GM13976 (cell line): ENCODE measurements at regions not wholly inside any gene's neighbourhood (a gene's known extent, or its start where the extent isn't known, plus 50 kb on each side); places are given as distances from the start of the nearest gene placed in this dataset.

ENCODE experiments used
- DNase-seq: peaks from one replicate; pipeline ENCODE4 v3.0.0; 2012; ENCODE audit warnings: low spot score
- in situ Hi-C: fragments of 300-500 bp; cut with MboI; formaldehyde crosslinking; loops from one replicate; pipeline ENCODE4 v1.12.0; 2022; ENCODE audit warnings: low sequenced_read_pairs, mixed read lengths, inconsistent platforms; ENCODE audit not compliant: unreplicated experiment
- TF ChIP-seq, protein P1 (sequence below): IDR thresholded peaks from 2 replicates; pipeline ENCODE4 v1.5.1; 2012; ENCODE audit warnings: borderline replicate concordance, mild to moderate bottlenecking; ENCODE audit not compliant: insufficient read depth; ENCODE audit errors: extremely low read depth, missing control alignments, control extremely low read depth

DNA sequence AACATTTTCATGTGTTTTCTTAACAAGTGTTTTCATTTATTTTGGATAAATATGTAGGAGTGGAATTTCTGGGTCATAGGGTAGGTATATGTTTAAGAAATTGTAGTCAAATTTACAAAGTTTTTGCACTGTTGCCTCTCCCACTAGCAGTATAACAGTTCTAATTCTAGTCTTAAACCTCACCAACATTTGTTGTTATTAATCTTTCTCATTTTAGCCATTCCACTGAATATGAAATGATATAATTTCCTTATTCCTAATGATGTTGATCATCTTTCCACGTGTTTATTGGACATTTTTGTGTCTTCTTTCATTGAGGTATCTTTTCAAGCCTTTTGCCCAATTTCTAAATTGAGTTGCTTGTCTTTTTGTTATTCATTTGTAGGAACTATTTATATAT lies 62.0 kb downstream of the C11orf91 start:
- no peak for DNase-seq
- in situ Hi-C loops: no loop called here
- TF ChIP-seq, protein P1, sequence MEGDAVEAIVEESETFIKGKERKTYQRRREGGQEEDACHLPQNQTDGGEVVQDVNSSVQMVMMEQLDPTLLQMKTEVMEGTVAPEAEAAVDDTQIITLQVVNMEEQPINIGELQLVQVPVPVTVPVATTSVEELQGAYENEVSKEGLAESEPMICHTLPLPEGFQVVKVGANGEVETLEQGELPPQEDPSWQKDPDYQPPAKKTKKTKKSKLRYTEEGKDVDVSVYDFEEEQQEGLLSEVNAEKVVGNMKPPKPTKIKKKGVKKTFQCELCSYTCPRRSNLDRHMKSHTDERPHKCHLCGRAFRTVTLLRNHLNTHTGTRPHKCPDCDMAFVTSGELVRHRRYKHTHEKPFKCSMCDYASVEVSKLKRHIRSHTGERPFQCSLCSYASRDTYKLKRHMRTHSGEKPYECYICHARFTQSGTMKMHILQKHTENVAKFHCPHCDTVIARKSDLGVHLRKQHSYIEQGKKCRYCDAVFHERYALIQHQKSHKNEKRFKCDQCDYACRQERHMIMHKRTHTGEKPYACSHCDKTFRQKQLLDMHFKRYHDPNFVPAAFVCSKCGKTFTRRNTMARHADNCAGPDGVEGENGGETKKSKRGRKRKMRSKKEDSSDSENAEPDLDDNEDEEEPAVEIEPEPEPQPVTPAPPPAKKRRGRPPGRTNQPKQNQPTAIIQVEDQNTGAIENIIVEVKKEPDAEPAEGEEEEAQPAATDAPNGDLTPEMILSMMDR: no peak

DNA sequence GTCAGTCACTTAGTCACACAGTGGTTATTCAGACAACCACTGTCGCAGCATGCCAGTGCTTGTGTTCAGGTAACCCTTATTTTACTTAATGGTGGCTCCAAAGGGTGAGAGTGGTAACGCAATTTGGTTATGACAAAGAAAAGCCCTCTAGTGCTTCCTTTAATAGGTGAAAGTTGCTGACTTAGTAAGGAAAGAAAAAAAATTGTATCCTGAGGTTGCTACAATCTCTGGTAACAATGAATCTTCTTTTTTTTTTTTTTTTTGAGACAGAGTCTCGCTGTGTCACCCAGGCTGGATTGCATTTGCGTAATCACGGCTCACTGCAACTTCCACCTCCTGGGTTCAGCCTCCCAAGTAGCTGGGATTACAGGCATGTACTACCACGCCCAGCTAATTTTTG lies 64.5 kb downstream of the C11orf91 start:
- in situ Hi-C loops: no loop called here
- TF ChIP-seq, protein P1: no peak
- DNase-seq: no peak

DNA sequence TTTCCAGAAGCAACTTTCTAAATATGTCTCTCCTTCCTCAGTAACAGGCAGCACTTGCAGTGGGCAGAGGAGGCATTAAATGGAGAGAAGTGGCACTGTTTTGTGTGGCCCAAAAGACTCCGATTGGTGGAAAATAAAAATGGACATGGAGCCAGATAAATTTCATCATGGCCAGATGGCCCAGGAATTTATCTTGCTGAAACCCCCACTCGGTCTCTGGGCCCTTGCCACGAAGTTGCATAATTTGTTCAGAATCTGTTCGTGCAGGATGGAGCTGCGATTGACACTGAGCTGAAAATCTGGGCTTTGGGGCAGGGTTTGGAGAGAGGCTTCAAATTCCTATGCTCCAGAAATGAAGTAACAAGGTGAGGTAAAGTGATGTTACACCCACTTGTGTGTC lies 65.5 kb downstream of the C11orf91 start:
- TF ChIP-seq, protein P1: no peak

DNA sequence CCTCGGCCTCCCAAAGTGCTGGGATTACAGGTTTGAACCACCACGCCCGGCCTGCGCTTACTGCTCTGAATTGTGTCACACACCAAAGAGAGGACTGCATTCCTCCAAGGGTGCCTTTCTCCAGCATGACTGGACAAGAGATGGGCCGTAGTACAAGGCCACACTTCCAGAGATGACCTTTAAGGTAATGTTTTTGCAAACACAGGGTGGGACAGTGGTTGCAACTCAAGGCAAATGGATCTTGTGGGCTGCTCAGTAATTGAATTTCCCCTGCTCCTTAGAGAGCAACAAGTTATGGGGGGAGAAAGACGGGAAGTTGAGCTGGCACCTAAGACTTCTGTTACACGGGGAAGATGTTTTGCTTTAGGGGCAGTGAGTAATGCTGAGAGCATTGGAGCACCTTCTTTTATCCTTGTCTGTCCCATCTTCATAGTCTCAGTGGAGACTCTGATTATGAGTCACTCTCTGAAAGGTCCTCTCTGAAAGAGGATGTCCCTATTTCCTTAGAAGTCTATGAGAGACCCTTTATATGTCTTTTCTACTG lies 66.3 kb downstream of the C11orf91 start:
- no peak for DNase-seq
- in situ Hi-C loops: no loop called here
- TF ChIP-seq, protein P1: no peak

More for the DNA sequence above, 65.5 kb downstream of the C11orf91 start:
- in situ Hi-C loops: no loop called here
- no peak for DNase-seq

DNA sequence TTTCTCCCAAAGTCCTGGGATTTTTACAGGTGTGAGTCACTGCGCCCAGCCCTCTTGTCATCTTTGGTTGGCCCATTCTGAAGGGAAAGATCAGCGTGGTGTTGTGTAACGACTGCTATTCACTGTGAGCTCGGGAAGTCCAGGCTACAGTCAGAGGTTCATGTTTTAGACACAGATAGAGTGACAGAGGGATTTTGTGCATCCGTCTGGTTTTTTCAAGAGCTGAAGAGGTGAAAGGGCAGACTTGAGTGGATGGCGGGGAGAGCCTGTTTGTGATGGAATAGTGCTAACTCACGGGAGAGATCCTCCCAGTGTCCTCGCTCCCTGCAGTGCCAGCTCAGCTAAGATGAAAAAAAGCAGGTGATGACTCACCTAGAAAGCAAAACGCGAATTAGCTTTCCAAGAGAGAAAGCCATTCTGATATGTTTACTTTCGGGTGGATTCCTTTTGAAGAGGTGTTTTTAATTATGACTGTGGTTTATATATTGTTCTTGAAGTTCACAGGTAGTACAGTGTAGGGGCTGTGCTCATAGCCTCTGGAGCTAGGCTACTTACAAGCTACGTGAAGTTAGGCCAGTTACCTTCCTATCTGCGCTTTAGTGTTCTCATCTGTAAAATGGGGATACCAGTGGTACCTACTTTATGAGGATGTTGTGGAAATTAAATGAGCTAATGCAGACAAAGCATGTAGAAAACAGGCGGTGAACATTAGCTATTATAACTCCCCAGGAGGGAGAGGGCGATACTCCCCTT lies 67.2 kb downstream of the C11orf91 start:
- TF ChIP-seq, protein P1: no peak
- in situ Hi-C loops: no loop called here
- DNase-seq: no peak

DNA sequence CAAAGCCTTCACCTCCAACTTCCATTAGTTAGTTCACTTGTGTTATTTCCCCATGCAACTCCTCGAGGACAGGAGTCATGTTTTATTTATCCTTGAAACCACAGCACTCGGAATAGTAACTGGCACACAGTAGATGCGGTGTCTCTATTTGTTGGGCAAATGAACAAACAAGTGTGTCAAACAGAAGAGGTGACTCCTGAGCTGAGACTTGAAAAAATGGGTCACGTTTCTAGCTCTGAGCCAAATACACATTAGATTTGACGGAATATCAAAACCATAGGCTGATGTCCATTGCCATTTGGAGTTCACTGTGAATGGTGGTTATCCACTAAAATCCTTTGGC lies 68.9 kb downstream of the C11orf91 start:
- TF ChIP-seq, protein P1: no peak
- in situ Hi-C loops: no loop called here
- DNase-seq: no peak
